ENCODE measurements at regions not wholly inside any gene's neighbourhood (a gene's known extent, or its start where the extent isn't known, plus 50 kb on each side); places are given as distances from the start of the nearest gene placed in this dataset.

GRCh38 chr10:28250782-28251181 lies 52.1 kb downstream of the MPP7 start:
- DNase-seq (ENCODE audit: low read depth) = peak; percentile 35

GRCh38 chr10:28250358-28250757 lies 52.5 kb downstream of the MPP7 start:
- no peak for DNase-seq (ENCODE audit: low read depth)

GRCh38 chr10:28249512-28249911 lies 53.4 kb downstream of the MPP7 start:
- DNase-seq (ENCODE audit: low read depth) = no peak

- DNase-seq (ENCODE audit: low read depth) = peak; percentile 16
These were observed 54.8 kb downstream of the MPP7 start for GRCh38 chr10:28248092-28248491.

GRCh38 chr10:28246023-28246422 lies 56.8 kb downstream of the MPP7 start:
- DNase-seq (ENCODE audit: low read depth) = no peak

- no peak for DNase-seq (ENCODE audit: low read depth)
These were observed 58.9 kb downstream of the MPP7 start for GRCh38 chr10:28243923-28244322.

GRCh38 chr10:28242555-28243204 lies 60.2 kb downstream of the MPP7 start:
- no peak for DNase-seq (ENCODE audit: low read depth)

GRCh38 chr10:28241741-28242399 lies 61.0 kb downstream of the MPP7 start:
- DNase-seq (ENCODE audit: low read depth) = peak; percentile 58

- DNase-seq (ENCODE audit: low read depth) = no peak
These were observed 62.5 kb downstream of the MPP7 start for GRCh38 chr10:28240400-28240799.

GRCh38 chr10:28236591-28236990 lies 66.3 kb downstream of the MPP7 start:
- no peak for DNase-seq (ENCODE audit: low read depth)

GRCh38 chr10:28220811-28221210 lies 82.1 kb downstream of the MPP7 start:
- no peak for DNase-seq (ENCODE audit: low read depth)

GRCh38 chr10:28219251-28219650 lies 83.6 kb downstream of the MPP7 start:
- DNase-seq (ENCODE audit: low read depth) = peak; percentile 68

- DNase-seq (ENCODE audit: low read depth) = peak; percentile 90
These were observed 85.0 kb downstream of the MPP7 start for GRCh38 chr10:28217848-28218247.

GRCh38 chr10:28215930-28216329 lies 86.9 kb downstream of the MPP7 start:
- peak; percentile 10 for DNase-seq (ENCODE audit: low read depth)

GRCh38 chr10:28214219-28214618 lies 88.6 kb downstream of the MPP7 start:
- no peak for DNase-seq (ENCODE audit: low read depth)

GRCh38 chr10:28211759-28212158 lies 91.1 kb downstream of the MPP7 start:
- DNase-seq (ENCODE audit: low read depth) = no peak

- no peak for DNase-seq (ENCODE audit: low read depth)
These were observed 95.1 kb downstream of the MPP7 start for GRCh38 chr10:28207799-28208198.

- peak; percentile 58 for DNase-seq (ENCODE audit: low read depth)
These were observed 99.9 kb downstream of the MPP7 start for GRCh38 chr10:28202941-28203352.

GRCh38 chr10:28201410-28202400 lies 101.2 kb downstream of the MPP7 start:
- DNase-seq (ENCODE audit: low read depth) = peak; percentile 19

- peak; percentile 64 for DNase-seq (ENCODE audit: low read depth)
These were observed 102.1 kb downstream of the MPP7 start for GRCh38 chr10:28200775-28201174.

- DNase-seq (ENCODE audit: low read depth) = no peak
These were observed 102.9 kb downstream of the MPP7 start for GRCh38 chr10:28199941-28200340.

- no peak for DNase-seq (ENCODE audit: low read depth)
These were observed 112.7 kb downstream of the MPP7 start for GRCh38 chr10:28190196-28190595.
